Stimulated activated CD4-positive, alpha-beta T cell treated with anti-CD3 and anti-CD28 coated beads, Interleukin-1b, Interleukin-23, amount 100 ng/mL, for 48 hours (primary cell): ENCODE measurements at regions not wholly inside any gene's neighbourhood (a gene's known extent, or its start where the extent isn't known, plus 50 kb on each side); places are given as distances from the start of the nearest gene placed in this dataset.
"Not testable (repeated sequence)": the region's sequence is repeated elsewhere in the genome, so short reads cannot be mapped to it uniquely, and the experiment has no call there.

Experiments used
- DNase-seq: peaks from one replicate; pipeline ENCODE4 v3.0.0-alpha.2; 2020

DNA sequence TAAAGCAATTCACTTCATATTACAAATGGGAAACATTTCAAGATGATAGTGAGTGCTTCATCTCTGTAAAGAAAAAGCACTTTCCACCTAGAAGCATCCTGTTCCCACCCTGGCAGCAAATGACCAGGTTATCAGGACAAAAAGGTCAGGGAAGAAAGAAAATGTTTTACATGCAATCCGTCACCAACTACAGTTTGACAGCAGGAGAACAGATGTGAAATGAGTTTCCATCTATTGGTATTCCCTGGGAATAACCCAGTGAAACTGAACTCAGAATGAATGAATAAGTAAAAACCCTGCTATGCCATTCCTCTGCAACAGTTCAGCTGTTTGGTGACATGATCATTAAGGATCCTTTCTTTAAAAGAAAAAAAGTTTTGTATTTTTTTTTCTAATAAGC is 67.6 kb downstream of the HTR1A start:
- DNase-seq, result no peak

DNA sequence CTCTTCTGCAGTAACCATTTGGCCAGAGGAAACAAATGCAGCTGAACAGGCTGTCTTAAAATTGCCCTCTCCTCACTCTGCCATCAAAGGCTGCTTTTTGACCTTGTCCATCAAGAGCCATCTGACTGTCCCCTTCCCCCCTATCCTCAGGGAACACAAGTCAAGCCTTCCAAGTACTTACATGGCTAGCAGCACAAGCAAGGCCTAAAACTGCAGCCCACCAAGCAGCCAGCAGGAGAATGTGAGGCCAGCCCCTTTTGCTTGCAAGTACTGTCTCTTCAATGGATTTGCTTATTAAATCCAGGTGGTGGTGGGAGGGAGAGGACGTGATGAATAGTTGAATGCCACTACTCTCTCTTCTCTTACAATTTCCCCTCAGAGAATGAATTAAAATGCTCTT is 83.5 kb downstream of the HTR1A start:
- DNase-seq, result no peak

DNA sequence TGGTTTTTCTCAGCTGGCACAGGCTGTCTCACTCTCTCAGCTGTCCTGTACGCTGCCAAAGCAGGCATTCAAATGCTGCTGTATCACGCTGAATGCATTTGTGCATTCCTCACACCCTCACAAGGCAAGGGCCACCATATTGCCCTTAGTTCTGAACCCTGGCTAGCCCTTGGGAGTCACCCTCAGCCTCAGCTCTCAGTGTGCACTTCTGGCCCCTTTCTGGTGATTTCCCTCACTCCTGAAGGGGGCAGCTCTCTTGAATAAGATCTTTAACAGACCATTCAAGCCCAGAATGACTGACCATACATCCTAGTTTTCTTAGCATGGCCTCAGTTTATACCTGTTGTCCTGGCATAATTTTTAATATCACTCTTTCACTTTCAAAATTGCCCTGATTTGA is 84.3 kb downstream of the HTR1A start:
- no peak for DNase-seq

DNA sequence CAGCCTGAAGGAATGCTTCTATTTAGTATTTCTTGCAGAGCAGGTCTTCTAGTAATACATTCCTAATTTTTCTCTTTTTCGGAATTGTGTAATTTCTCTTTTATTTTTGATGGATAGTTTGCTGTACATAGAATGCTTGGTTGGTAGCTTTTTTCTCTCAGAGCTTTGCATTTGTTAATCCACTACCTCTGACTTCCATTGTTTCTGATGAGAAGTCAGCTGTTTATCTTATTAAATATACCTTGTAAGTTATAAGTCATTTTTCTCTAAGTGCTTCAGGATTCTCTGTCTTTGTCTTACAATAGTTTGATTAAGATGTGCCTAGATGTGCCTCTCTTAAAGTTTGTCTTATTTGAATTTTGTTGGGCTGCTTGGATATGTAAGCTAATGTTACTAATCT is 101.9 kb downstream of the HTR1A start:
- DNase-seq, result no peak

DNA sequence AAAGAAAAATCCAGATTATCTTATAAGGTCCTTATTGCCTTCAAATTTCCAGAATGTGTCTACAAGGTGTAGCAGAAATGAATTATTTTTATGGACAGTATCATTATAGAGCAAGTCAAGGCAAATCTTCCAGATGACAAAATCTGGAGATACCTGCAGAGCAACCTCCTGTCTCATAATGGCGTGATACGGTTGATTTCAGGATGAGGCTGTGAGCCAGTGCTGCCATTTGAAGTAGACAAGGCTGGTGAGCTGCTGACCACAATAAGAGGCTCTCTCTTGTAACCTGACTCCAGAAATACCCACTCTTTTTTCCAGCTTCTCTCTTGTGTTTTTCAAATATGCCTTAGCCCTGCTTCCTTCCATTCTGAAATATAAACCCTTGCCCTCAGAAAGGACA is 108.2 kb downstream of the HTR1A start:
- DNase-seq, result no peak

DNA sequence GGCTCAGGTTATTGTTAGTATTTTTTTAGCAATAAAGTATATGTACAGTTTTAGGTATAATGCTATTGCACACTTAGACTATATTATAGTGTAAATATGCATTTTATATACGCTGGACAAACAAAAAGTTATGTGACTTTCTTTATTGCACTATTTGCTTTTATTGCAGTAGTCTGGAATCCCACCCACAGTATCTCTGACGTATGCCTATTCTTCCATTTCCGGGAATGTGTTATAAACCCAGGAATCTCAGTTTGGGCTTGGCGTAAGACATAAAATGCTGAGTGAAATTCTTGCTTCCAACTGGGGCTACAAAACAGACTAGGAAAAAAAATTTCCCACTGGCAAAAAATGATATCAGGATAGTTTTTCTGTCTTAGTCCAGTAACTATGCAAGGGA is 119.1 kb downstream of the HTR1A start:
- DNase-seq, result no peak

DNA sequence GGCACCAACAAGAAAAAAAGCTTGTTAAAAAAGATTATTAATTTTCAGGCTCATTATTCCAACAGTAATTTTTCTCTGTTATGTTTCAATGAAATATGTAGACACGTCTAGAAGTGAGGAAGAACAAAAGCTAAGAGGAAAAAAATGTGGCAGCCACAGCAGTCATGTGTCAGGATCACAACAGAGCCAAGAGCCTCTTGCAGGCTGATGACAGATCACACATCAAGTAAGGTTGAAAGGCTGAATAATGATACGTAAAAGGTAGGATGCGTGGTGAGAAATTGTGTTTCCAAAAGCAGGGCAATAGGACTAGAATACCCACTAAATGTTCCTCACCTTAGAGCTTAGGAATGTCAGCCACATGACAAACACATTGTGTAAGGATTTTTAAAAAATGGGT is 124.8 kb downstream of the HTR1A start:
- no peak for DNase-seq

DNA sequence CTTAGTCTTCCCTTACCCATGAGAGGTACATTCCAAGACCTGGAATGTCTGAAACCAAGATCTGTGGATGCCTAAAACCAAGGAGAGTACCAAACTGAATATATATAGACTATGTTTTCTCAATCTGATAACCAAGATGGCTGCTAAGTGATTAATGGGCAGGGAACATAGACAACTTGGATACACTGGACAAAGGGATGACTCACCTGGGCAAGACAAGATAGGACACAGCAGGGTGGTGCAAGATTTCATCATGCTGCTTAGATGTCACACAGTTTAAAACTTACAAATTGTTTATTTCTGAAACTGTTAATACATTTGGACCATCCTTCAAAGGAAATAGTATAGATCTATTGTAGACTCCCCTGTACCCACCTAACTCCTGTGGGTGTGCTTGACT is 130.9 kb downstream of the HTR1A start:
- no peak for DNase-seq

DNA sequence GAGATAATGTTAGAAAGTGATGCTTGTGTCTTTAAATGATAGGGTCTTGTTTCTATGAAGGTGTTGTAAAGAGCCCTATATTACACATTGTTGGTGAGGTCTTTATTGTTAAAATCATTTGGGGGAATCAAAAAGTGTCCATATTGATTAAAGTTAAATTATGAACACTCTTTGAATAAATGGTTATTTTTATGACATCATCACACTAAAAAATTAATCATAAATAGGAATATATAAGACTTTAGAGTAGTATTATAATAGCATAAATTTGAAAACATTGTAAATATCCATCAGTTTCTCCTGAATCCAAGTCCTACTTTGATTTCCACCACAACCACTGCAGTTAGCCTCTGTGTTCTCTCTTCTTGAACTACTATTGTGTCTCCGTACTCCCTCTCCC is 136.3 kb downstream of the HTR1A start:
- DNase-seq, result no peak

DNA sequence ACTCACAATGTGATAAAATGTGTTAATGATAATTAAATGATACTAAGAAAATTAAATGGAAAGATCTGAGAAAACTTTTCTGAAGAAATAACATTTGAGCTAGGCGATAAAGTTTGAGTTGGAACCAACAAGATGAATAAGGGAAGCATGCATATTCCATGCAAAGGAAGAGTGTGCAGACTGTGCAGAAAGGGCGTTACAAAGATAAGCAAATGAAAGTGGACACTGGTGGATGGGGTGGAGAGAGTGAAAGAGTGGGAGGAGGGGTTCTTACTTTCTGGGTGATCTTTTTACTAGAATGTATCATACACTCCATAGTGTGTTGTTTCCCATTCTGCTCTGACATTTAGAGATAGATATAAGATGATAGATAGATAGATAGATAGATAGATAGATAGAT is 138.7 kb downstream of the HTR1A start:
- no peak for DNase-seq

DNA sequence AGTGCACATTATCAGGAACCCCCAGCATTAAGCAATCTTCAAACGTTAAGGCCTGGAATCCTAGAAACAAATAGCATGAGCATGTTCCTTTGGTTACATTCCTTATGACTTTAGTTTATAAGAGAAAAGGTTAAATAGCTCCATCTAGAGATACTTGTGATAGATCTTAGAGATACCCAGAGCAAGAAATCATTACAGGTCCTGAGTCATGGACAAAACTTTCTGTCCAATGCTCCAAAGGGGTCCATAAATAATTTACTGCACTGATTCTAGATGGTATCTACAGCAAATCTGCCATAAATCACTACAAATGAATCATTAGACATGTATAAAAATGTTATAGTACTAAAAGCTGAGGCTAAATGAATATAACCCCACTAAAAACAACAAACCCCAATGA is 139.6 kb downstream of the HTR1A start:
- no peak for DNase-seq

DNA sequence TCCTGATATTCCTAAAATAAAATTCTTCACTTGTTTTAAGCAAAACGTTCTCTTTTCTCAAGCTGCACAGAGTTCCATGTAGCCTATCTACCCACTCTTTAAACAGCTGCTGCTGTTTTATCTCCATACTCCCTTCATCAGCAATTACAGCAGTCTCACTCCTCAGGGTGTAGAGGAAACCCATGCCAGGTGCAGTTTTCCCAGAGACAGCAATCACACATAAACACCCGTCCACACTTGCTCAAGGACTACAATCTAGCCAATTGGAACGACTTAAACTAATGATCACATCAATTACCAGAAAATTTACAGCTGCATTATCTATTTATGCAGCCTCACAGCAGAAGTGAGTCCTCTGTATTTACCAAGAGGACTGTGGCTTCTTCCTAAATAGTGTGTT is 141.7 kb downstream of the HTR1A start:
- no peak for DNase-seq

DNA sequence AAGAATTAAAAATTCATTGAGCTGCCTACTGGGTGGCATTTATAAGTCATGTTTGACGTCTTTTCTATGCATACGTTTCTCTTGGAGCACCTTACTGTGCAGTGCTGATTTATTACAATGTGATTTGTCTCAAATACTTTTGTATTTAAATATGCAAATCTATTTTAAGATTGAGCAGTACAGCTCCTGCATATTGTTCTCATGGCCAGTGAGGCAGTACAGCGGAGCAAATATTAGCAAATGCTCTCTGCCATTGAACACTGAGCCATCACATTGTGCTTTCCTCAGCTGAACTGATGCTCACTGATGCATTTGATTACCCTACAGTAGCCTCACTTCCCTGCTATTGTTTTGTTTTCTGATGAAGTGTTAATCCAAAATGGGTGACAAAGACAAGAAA is 149.6 kb downstream of the HTR1A start:
- no peak for DNase-seq

DNA sequence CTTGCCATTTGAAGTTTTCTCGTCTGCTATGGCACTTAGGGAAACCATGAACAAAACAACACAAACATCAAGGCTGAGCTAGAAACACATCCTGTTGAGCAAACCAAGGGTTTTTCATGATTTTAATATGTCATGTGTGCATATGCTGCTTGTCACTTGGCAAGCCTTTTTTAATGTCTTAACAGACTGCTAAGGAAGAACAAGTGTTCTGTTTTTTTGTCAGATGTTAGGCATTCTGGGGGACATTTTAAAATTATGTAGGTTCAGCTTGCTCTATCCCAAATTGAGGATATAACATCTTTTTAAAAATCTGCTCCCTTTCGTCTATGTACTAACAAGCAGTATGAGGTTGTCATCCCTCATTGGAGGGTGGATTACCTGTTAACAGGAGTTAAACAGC is 150.3 kb downstream of the HTR1A start:
- no peak for DNase-seq

DNA sequence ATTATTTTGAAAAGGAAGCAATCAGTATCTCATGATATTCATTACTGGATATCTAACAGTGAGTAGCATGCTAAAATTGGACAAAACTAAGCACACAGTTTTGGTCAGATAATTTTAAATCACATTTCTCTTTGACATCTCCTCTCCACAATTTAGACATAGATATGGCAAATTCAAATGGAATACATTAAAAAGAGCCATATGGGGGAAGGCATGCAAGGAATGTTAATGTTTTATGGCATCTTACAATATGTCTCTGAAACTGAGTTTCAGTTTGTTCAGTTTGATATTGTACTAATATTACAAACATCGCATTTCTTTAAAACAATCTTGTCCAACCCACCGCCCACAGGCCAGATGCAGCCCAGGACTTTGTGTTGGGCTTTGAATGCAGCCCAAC is 151.0 kb downstream of the HTR1A start:
- no peak for DNase-seq

DNA sequence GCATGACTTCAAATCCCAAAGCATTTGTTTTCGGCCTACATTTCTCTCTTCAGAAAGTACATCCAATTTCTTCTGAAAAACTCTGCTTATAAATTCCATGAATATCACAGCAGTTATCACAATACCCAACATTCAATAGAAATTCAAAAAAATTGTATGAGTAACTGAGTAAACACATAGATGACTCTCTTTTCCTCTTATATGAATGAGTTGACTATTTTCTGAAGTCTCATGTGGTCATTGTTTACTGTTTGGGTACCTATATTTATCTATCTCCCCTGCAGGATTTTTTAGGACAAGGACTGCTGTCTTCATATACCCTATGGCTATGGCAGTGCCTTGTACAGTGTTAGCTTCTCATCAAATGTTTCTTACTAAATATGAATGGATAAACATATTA is 157.1 kb downstream of the HTR1A start:
- no peak for DNase-seq

DNA sequence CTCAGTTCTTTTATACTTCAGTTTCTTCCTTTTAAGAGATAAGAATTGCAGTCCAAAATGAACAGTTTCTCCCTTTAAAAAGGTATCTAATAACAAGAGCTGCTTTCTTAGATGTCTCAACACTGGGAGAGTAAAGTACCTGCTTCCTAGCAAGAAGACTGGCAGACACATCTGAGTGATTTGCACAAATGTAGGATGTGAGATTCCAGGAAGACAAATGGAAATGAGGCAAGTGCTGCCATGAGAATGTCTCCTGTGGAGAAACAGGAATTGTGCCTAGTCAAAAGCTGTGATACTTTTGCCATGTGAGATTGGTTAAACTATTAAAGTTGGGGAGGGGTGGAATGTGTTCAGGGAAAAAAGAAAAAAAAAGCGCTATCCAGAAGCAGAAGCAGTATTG is 159.1 kb downstream of the HTR1A start:
- DNase-seq, result no peak

DNA sequence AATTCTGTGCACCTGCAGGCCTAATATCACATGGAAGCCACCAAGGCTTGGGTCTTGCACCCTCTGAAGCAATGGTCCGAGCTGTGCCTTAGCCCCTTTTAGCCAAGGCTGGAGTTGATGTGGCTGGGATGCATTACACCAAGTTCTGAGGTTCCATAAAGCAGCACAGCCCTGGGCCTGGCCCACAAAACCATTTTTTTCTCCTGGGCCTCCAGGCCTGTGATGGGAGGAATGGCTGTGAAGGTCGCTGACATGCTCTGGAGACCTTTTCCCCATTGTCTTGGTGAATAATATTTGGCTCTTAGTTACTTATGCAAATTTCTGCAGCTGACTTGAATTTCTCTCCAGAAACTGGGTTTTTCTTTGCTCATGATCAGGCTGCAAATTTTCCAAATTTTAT is 167.3 kb downstream of the HTR1A start:
- DNase-seq, result no peak

DNA sequence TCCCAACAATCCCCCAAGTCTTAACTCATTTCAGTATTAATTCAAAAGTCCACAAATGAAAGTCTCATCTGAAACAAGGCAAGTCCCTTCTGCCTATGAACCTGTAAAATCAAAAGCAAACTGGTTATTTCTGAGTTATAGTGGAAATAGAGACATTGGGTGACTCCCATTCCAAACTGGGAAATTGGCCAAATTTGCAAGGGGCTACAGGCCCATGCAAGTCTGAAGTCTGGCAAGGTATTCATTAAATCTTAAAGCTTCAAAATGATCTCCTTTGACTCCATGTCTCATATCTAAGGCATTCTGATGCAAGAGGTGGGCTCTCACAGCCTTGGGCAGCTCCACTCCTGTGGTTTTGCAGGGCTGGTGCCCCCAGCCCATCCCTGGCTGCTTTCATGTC is 167.9 kb downstream of the HTR1A start:
- DNase-seq, result no peak

DNA sequence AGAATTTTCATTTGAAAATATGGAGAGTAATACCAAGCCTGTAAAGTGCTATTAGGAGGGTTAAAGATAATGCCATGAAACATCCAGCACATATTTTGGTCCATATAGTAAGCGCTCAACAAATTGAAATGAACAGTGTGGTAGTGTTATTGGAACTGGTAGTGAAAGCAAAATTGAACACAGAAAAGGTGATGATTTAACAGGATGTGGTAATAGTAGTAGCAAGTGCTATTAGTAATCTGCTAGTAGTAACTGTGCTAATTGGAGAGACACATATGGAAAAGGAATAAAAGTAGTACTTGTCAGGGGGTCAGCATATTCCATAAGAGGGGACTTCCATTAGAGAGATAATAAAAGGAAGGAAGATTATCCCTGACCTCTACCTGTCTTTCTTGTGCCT is 187.3 kb downstream of the HTR1A start:
- DNase-seq, result no peak

DNA sequence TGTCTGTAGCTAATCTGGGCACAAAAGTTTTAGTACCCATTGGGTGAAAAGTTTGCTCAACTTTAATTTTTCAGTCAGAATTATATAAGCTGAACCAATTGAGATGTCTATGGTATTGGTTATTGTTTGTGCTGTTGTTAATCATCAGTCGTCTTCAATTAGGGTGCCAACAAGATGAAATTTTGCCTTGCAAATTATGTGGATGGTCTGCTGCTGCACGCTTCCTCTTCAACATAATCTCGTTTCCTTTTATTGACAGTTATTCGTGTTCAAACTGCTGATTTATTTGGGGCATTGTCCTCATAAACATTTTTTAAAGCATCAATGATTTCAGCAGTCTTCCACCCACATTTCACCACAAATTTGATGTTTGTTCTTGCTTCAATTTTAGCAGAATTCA is 194.0 kb downstream of the HTR1A start:
- no peak for DNase-seq

DNA sequence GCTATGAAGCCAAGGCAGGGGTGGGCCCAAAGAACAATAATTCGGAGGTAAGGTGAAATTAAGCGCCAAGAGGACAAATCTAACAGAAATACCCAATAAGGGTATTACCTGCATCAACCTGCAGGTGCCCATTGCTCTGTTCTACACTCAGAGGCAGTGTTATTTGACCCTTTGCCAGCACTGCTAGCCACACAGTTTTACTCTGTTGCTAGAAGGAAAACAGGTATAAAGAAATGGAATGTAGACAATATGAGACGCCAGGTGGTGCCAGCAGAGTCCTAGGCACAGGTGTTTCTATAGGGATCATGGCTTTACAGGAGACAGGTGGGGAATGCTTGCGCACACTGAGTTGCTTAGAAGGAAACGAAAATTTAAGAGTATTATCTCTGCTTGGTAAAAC is 201.3 kb downstream of the HTR1A start:
- DNase-seq, result no peak

DNA sequence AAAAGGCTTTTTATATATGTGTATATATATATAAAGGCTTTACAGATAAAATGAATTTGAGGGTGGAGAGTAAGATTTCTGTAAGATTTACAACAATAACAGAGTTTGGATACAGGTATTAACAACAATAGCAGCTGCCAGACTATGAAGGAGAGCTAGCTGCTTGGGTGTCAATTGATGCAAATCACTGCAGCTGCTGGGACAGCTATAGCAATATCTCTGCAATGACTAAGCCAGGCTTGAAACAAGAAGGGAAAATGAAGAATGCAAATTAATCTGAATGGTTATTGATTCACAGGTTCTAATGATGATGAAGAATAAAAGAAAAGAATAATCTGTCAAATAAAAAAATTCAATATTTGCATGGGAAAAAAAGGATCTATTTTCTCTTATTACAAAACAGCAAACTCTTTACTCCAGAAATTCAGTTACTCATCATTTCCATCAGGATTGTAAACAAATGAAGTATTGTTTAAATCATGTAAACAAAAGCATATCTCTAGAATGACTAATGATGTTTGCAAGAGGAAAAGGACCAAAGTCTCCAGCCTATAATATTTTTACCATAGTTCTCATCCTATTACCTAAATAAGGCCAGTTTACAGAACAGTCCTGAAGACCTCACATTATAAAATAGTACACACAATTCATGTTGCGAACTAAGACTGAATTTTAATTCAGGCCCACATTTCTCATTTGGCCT is 219.0 kb downstream of the HTR1A start:
- DNase-seq, result no peak

DNA sequence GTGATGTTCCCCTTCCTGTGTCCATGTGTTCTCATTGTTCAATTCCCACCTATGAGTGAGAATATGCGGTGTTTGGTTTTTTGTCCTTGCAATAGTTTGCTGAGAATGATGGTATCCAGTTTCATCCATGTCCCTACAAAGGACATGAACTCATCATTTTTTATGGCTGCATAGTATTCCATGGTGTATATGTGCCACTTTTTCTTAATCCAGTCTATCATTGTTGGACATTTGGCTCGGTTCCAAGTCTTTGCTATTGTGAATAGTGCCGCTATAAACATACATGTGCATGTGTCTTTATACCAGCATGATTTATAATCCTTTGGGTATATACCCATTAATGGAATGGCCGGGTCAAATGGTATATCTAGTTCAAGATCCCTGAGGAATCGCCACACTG is 229.4 kb downstream of the HTR1A start:
- DNase-seq, result not testable (repeated sequence)

DNA sequence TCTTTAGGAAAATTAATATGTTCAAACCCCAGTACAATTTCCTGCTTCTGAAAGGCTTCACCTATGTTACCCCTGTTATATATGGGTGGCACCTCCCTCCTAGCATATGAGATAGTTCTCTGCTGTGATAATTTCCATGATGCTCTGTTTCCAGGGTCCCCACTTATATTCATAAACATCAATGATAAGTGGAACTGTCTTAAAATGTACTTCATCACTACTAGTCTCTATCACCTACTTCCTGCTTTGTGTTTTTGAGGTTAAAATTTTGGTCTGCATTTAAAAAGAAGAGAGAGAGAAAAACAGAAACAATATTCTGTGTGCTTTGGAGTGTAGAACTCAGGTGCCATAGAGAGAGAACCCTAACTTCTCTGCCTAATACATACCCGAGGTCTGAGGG is 234.7 kb downstream of the HTR1A start:
- DNase-seq, result no peak

DNA sequence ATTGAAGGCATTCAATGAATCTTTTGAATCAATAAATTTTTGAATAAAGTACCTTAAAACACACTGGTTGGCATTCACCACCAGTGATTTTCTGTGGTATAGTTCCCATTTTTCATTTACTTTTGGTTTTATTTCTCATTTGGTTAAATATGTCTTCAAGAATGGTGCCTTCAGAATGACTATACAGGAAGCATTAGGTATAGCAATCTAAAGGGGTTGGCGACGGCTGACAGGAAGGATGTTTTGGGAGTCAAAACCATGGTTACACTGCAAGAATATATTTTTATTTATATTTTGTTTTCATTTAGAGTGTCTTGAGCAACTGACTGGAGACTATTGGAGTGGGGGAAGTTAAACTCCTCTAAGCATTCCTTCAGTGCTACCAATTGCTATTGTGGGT is 235.7 kb downstream of the HTR1A start:
- no peak for DNase-seq
